PC-3 (cell line): ENCODE measurements at regions not wholly inside any gene's neighbourhood (a gene's known extent, or its start where the extent isn't known, plus 50 kb on each side); places are given as distances from the start of the nearest gene placed in this dataset.

ENCODE experiments used
- CTCF ChIP-seq: fragments of 300-600 bp; sonication (generic); conservative IDR thresholded peaks from 2 replicates; pipeline ENCODE4 v1.5.1; 2017; ENCODE audit warnings: antibody characterized with exemption, low read depth, mild to moderate bottlenecking, low read length
- EZH2 ChIP-seq: fragments of 300-600 bp; sonication (generic); IDR thresholded peaks from one replicate; pipeline ENCODE4 v1.6.1; 2017; ENCODE audit warnings: antibody characterized with exemption, mild to moderate bottlenecking, low read length; ENCODE audit not compliant: unreplicated experiment

DNA sequence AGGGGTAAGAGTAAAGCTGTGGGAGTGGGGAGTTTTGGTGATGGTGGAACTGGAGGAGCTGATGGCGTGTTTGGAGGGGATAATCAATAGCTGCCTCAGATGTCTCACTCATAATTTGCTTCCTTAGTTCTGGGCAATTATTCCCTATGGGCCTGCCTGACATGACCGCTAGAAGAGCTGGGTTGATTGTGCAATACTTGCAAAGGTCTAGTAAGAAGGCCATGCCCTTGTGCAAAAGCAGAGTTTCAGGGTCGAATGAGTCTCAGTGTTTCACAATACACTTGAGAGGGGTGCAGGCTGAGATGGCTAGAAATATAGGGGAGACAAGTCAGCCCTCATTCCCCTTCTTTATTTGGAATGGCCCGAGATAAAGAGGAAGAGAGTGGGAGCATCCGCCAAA is 858.4 kb upstream of the POU3F4 start:
- TF ChIP-seq CTCF (no peak), EZH2 (no peak)
